ENCODE measurements at regions not wholly inside any gene's neighbourhood (a gene's known extent, or its start where the extent isn't known, plus 50 kb on each side); places are given as distances from the start of the nearest gene placed in this dataset.
"Not testable (repeated sequence)": the region's sequence is repeated elsewhere in the genome, so short reads cannot be mapped to it uniquely, and the experiment has no call there.

GRCh38 chr14:101665478-101666078 is 95.9 kb upstream of the PPP2R5C start:
- no peak overlapping the region for H3K4me3 ChIP-seq (replicated peaks; ENCODE audit: low read depth, low read length)
- peak; percentile 57 for TF ChIP-seq CTCF (IDR thresholded peaks at IDR 0.05; ENCODE audit: low read depth, low read length, missing control alignments)
- peak; percentile 14 for DNase-seq (ENCODE audit: extremely low read depth, low read depth)

- no peak for TF ChIP-seq CTCF (IDR thresholded peaks at IDR 0.05; ENCODE audit: low read depth, low read length, missing control alignments)
- no peak overlapping the region for H3K4me3 ChIP-seq (replicated peaks; ENCODE audit: low read depth, low read length)
- no peak for DNase-seq (ENCODE audit: extremely low read depth, low read depth)
Measured at GRCh38 chr14:101666264-101666663, 95.2 kb upstream of the PPP2R5C start.

DNA sequence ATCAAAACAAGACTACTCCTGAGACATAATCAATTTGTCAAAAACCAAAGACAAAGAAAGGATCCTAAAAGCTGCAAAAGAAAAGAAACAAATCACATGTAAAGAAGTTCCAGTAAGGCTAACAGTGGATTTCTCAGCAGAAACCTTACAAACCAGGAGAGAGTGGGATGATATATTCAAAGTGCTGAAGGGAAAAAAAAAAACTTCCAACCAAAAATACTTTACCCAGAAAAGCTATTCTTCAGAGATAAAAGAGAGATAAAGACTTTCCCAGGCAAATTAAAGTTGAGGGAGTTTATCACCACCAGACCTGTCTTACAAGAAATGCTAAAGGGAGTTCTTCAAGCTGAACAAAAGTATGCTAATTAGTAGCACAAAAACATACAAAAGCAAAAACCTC is 91.9 kb upstream of the PPP2R5C start:
- DNase-seq (ENCODE audit: extremely low read depth, low read depth), result no peak
- no peak overlapping the region for H3K4me3 ChIP-seq (replicated peaks; ENCODE audit: low read depth, low read length)
- TF ChIP-seq CTCF (IDR thresholded peaks at IDR 0.05; ENCODE audit: low read depth, low read length, missing control alignments), result no peak

GRCh38 chr14:101673873-101674272 is 87.6 kb upstream of the PPP2R5C start:
- DNase-seq (ENCODE audit: extremely low read depth, low read depth), result no peak
- no peak overlapping the region for H3K4me3 ChIP-seq (replicated peaks; ENCODE audit: low read depth, low read length)
- TF ChIP-seq CTCF (IDR thresholded peaks at IDR 0.05; ENCODE audit: low read depth, low read length, missing control alignments), result no peak

- not testable (repeated sequence) for H3K4me3 ChIP-seq (replicated peaks; ENCODE audit: low read depth, low read length); DNase-seq (ENCODE audit: extremely low read depth, low read depth)
Measured at GRCh38 chr14:101675835-101676234, 85.7 kb upstream of the PPP2R5C start.

DNA sequence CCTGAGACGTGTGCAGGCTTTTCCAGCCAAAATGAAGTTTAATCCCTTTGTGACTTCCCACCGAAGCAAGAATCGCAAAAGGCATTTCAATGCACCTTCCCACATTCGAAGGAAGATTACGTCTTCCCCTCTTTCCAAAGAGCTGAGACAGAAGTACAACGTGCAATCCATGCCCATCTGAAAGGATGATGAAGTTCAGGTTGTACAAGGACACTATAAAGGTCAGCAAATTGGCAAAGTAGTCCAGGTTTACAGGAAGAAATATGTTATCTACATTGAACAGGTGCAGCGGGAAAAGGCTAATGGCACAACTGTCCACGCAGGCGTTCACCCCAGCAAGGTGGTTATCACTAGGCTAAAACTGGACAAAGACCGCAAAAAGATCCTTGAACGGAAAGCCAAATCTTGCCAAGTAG is 83.6 kb upstream of the PPP2R5C start:
- H3K4me3 ChIP-seq (replicated peaks; ENCODE audit: low read depth, low read length); DNase-seq (ENCODE audit: extremely low read depth, low read depth): not testable (repeated sequence)

DNA sequence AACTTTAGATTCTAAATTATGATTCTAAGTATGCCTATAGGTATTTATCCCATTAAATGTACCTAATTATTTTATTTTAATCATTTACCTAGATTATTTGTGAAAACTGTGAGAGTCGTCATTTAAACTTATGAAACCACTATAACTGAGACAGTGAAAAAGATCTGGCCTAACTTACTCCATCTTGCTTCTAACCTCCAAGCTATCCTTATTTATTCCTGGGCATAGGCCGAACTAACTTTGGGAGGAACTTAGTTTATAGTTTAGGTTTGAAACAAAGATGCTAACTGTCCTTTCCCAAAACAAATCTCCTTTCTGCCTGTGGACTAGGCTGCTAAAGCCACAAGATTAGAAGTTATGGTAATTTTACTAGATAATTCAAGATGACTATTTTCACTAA is 79.7 kb upstream of the PPP2R5C start:
- TF ChIP-seq CTCF (IDR thresholded peaks at IDR 0.05; ENCODE audit: low read depth, low read length, missing control alignments), result no peak
- no peak for DNase-seq (ENCODE audit: extremely low read depth, low read depth)
- no peak overlapping the region for H3K4me3 ChIP-seq (replicated peaks; ENCODE audit: low read depth, low read length)

- no peak overlapping the region for H3K4me3 ChIP-seq (replicated peaks; ENCODE audit: low read depth, low read length)
- no peak for TF ChIP-seq CTCF (IDR thresholded peaks at IDR 0.05; ENCODE audit: low read depth, low read length, missing control alignments)
- no peak for DNase-seq (ENCODE audit: extremely low read depth, low read depth)
Measured at GRCh38 chr14:101683365-101683764, 78.1 kb upstream of the PPP2R5C start.

Measured in HFF-Myc (cell line).